HepG2 (cell line): ENCODE measurements at regions not wholly inside any gene's neighbourhood (a gene's known extent, or its start where the extent isn't known, plus 50 kb on each side); places are given as distances from the start of the nearest gene placed in this dataset.

ENCODE experiments used
- ATAC-seq: fragments of 200-7000 bp; cut with Tn5 transposase; 3 replicates; pipeline ENCODE4 v1.9.1; 2020; ENCODE audit warnings: mild to moderate bottlenecking, moderate library complexity
- BruUV-seq: library from RNA; stranded (reverse); fragments of 400-500 nt; replicated peaks from 2 replicates; lab custom pipeline; 2021; lab: Mats Ljungman, UMichigan
- CTCF ChIA-PET: fragments of 300-600 bp; formaldehyde crosslinking; extraction: SDS; loops from one replicate; lab custom pipeline; 2021; ENCODE audit warnings: low total read pairs, inconsistent platforms, low intra/inter-chr PET ratio; lab: Yijun Ruan, JAX
- POLR2A ChIA-PET: fragments of 350-600 bp; sonication (Branson Sonifier 250); formaldehyde crosslinking; loops from one replicate; lab custom pipeline; 2020; ENCODE audit warnings: antibody characterized with exemption, inconsistent platforms; lab: Yijun Ruan, JAX
- DNase-seq: peaks from one replicate; pipeline ENCODE4 v3.0.0-alpha.2; 2015; ENCODE audit warnings: low spot score
- FAIRE-seq: peaks from 3 replicates; lab custom pipeline; 2011; peaks lifted over from hg19 to GRCh38; lab: Jason Lieb, UNC
- H2AFZ ChIP-seq: one replicate; pipeline ENCODE4 v1.6.1; 2011; ENCODE audit warnings: low read length, inconsistent platforms
- H3K27ac ChIP-seq: fragments of 300-600 bp; 3 replicates; pipeline ENCODE4 v1.8.0; 2011; ENCODE audit warnings: mixed run types, mild to moderate bottlenecking, mixed read lengths, low read length, inconsistent platforms; ENCODE audit not compliant: insufficient read depth; ENCODE audit errors: extremely low read length
- H3K27me3 ChIP-seq, 2 experiments: fragments of 200-600 bp in 1 of 2; 2 replicates in 1 of 2; 3 replicates in 1 of 2; pipeline versions ENCODE4 v1.6.0 to v1.8.0; 2011; ENCODE audit warnings: low read length in 2 of 2, mild to moderate bottlenecking in 2 of 2, moderate library complexity in 2 of 2, inconsistent platforms in 1 of 2; ENCODE audit not compliant: insufficient read depth in 2 of 2, control insufficient read depth in 1 of 2
- H3K36me3 ChIP-seq, 2 experiments: fragments of 200-600 bp in 1 of 2; replicated peaks in 1 of 2; 2 replicates in 1 of 2; 3 replicates in 1 of 2; pipeline versions ENCODE4 v1.5.1 to v1.8.0; 2011; ENCODE audit warnings: low read length in 2 of 2, inconsistent platforms in 1 of 2; ENCODE audit not compliant: insufficient read depth in 2 of 2, control insufficient read depth in 1 of 2
- H3K4me1 ChIP-seq: 2 replicates; pipeline ENCODE4 v1.5.1; 2012; ENCODE audit warnings: low read length, inconsistent platforms; ENCODE audit not compliant: insufficient read depth
- H3K4me2 ChIP-seq: 2 replicates; pipeline ENCODE4 v1.6.0; 2011; ENCODE audit warnings: low read depth, low read length, inconsistent platforms
- H3K4me3 ChIP-seq, 3 experiments: fragments of 200-600 bp in 1 of 3; sonication (generic), shearing (Covaris generic) in 1 of 3; replicated peaks in 1 of 3; 2 replicates each; pipeline ENCODE4 v1.5.1; 2011 to 2016; ENCODE audit warnings: low read length in 3 of 3, inconsistent platforms in 2 of 3, low read depth in 2 of 3, mild to moderate bottlenecking in 2 of 3, control low read depth in 1 of 3, mixed read lengths in 1 of 3; ENCODE audit not compliant: insufficient read depth in 1 of 3
- H3K79me2 ChIP-seq: one replicate; pipeline ENCODE4 v1.6.1; 2011; ENCODE audit warnings: low read length, inconsistent platforms; ENCODE audit not compliant: insufficient read depth
- H3K9ac ChIP-seq: 2 replicates; pipeline ENCODE4 v1.6.0; 2011; ENCODE audit warnings: mild to moderate bottlenecking, low read depth, low read length, inconsistent platforms; ENCODE audit not compliant: insufficient read depth
- H3K9me3 ChIP-seq: 2 replicates; pipeline ENCODE4 v1.5.1; 2012; ENCODE audit warnings: mild to moderate bottlenecking, low read length
- H4K20me1 ChIP-seq: 2 replicates; pipeline ENCODE4 v1.6.0; 2011; ENCODE audit warnings: inconsistent platforms, mild to moderate bottlenecking, low read length, moderate library complexity; ENCODE audit not compliant: insufficient read depth
- AGO2 ChIP-seq: fragments of 200-400 bp; formaldehyde crosslinking; optimal IDR thresholded peaks from 2 replicates; pipeline ENCODE3; 2017; ENCODE audit warnings: mild to moderate bottlenecking, low read depth, low read length, moderate library complexity
- ATF7 ChIP-seq, 2 experiments: fragments of 450-650 bp in 1 of 2; sonication (generic) in 1 of 2; formaldehyde crosslinking in 1 of 2; IDR thresholded peaks; 2 replicates each; pipeline versions ENCODE4 v1.4.0 to v1.6.1; 2016 to 2020; ENCODE audit warnings: antibody characterized with exemption in 1 of 2, mild to moderate bottlenecking in 1 of 2, missing genetic modification reagents in 1 of 2
- ELF4 ChIP-seq: sonication (generic); formaldehyde crosslinking; IDR thresholded peaks from 2 replicates; pipeline ENCODE4 v1.5.0; 2020; ENCODE audit warnings: missing genetic modification reagents, mild to moderate bottlenecking, moderate library complexity, borderline replicate concordance
- RFX1 ChIP-seq: fragments of 450-650 bp; IDR thresholded peaks from 2 replicates; pipeline ENCODE4 v1.6.1; 2017
- TCF12 ChIP-seq, 2 experiments: fragments of 450-650 bp in 1 of 2; sonication (generic) in 1 of 2; formaldehyde crosslinking in 1 of 2; IDR thresholded peaks; 2 replicates each; pipeline versions ENCODE4 v1.6.1 to v1.8.0; 2017 to 2022; ENCODE audit warnings: antibody characterized with exemption in 1 of 2, mild to moderate bottlenecking in 1 of 2, missing genetic modification reagents in 1 of 2, moderate library complexity in 1 of 2
- WGBS: methylation state at CpG from one replicate; pipeline ENCODE4 v1.1.6; 2017; ENCODE audit warnings: low lambda C conversion rate; 5-methylcytosine and 5-hydroxymethylcytosine counted together
- in situ Hi-C: cut with HindIII; loops from 2 replicates; pipeline ENCODE4 v1.10.0; 2017; ENCODE audit warnings: low pct_unique_long_range_greater_than_20kb; ENCODE audit not compliant: extremely low pct_ligation_motif_present
- intact Hi-C: fragments of 100-400 bp; cut with micrococcal nuclease; formaldehyde crosslinking; loops from one replicate; pipeline ENCODE4 v1.10.0; 2022; ENCODE audit not compliant: unreplicated experiment

- Histone ChIP-seq H3K36me3 (no peaks in the 10 kb centered on the region), H3K4me3 (no peak overlapping the region), H3K79me2 (no peaks in the 10 kb centered on the region), H4K20me1 (no peaks in the 10 kb centered on the region), H3K4me2 (no peak overlapping the region), H3K27ac (no peak overlapping the region), H3K9me3 (no peaks in the 10 kb centered on the region), H2AFZ (no peak overlapping the region), H3K9ac (no peak overlapping the region), H3K27me3 (no peaks in the 10 kb centered on the region), H3K4me1 (no peaks in the 10 kb centered on the region)
- intact Hi-C loops (no loop called here), in situ Hi-C loops (no loop called here)
- TF ChIP-seq TCF12 (IDR thresholded peaks at IDR 0.05) (no peak), TCF12 (CRISPR knock-in tag; IDR thresholded peaks at IDR 0.05) (no peak), ATF7 (IDR thresholded peaks at IDR 0.05) (0 out of 2 replicates have a peak, but pooled peaks have one; percentile 9), ATF7 (CRISPR knock-in tag; IDR thresholded peaks at IDR 0.05) (no peak)
- 0% methylated on average over 1 of the region's 1 CpG for WGBS
- ChIA-PET CTCF (no interaction called here), POLR2A (no interaction called here)
- ATAC-seq (no peak), FAIRE-seq (no peak), DNase-seq (no peak)
- no TSS peak for BruUV-seq
Observed at GRCh38 chr2:144801325-144801724, 281.4 kb upstream of the ZEB2 start.

DNA sequence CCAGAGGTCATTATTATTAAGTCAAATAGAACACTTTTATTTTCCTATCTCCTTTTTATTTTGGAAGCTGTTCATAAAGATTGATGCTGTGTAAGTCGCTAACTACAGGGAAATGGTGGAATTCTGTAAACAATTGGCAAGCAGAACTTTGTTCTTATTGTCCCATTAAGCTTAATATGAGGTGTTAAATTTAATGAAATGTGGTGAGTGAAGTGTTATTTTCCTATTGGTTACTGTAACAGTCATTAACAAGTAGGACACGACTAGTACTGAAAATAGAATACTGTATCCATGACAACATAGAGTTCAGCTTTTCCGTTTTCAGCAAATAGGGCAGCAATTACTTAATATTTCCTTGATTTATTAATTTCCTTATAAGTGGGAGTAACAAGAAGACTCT lies 279.1 kb upstream of the ZEB2 start:
- DNase-seq = no peak
- Histone ChIP-seq H4K20me1 (no peaks in the 10 kb centered on the region), H3K9me3 (no peaks in the 10 kb centered on the region), H2AFZ (no peak overlapping the region), H3K79me2 (no peaks in the 10 kb centered on the region), H3K4me2 (no peak overlapping the region), H3K36me3 (no peaks in the 10 kb centered on the region), H3K27me3 (no peaks in the 10 kb centered on the region), H3K9ac (no peak overlapping the region), H3K4me3 (no peak overlapping the region), H3K27ac (no peak overlapping the region), H3K4me1 (no peaks in the 10 kb centered on the region)
- WGBS = 1% methylated on average over 3 of the region's 3 CpGs
- TF ChIP-seq RFX1 = peak; percentile 12; the same call in 1 of the 2 replicates
- TF ChIP-seq AGO2 = no peak
- TF ChIP-seq ELF4 = no peak
- intact Hi-C loops (no loop called here), in situ Hi-C loops (no loop called here)
- ChIA-PET POLR2A (no interaction called here), CTCF (no interaction called here)
- no TSS peak for BruUV-seq
- ATAC-seq = no peak
- no peak for FAIRE-seq
